A673 (cell line): ENCODE measurements at regions not wholly inside any gene's neighbourhood (a gene's known extent, or its start where the extent isn't known, plus 50 kb on each side); places are given as distances from the start of the nearest gene placed in this dataset.
"Not testable (repeated sequence)": the region's sequence is repeated elsewhere in the genome, so short reads cannot be mapped to it uniquely, and the experiment has no call there.

Experiments used
- BruUV-seq: library from RNA; stranded (reverse); fragments of 400-500 nt; replicated peaks from 2 replicates; lab custom pipeline; 2021; lab: Mats Ljungman, UMichigan
- CTCF ChIA-PET: fragments of 300-600 bp; sonication (Branson Sonifier 250); formaldehyde crosslinking; loops from one replicate; lab custom pipeline; 2022; ENCODE audit warnings: antibody characterized with exemption; lab: Charles Lee
- POLR2A ChIA-PET: fragments of 300-600 bp; sonication (Branson Sonifier 250); formaldehyde crosslinking; loops from one replicate; lab custom pipeline; 2022; ENCODE audit warnings: antibody characterized with exemption; ENCODE audit not compliant: low non-redundant PET; lab: Charles Lee
- DNase-seq: peaks from one replicate; pipeline ENCODE4 v3.0.0-alpha.2; 2015; ENCODE audit warnings: low spot score
- H3K27ac ChIP-seq: fragments of 200-600 bp; sonication (generic); 2 replicates; pipeline ENCODE4 v1.5.1; 2016; ENCODE audit warnings: mixed run types, low read depth, mild to moderate bottlenecking, mixed read lengths, antibody characterized with exemption, low read length; ENCODE audit not compliant: poor library complexity, severe bottlenecking
- H3K27me3 ChIP-seq: fragments of 200-600 bp; sonication (generic); replicated peaks from 2 replicates; pipeline ENCODE4 v1.6.1; 2017; ENCODE audit warnings: mixed run types, low read depth, mild to moderate bottlenecking, mixed read lengths, antibody characterized with exemption, low read length; ENCODE audit not compliant: insufficient read depth, poor library complexity
- H3K36me3 ChIP-seq: fragments of 200-600 bp; sonication (generic); 2 replicates; pipeline ENCODE4 v1.6.1; 2016; ENCODE audit warnings: mixed run types, mild to moderate bottlenecking, mixed read lengths, antibody characterized with exemption, low read length; ENCODE audit not compliant: insufficient read depth, poor library complexity, severe bottlenecking
- H3K4me1 ChIP-seq: fragments of 200-600 bp; sonication (generic); 2 replicates; pipeline ENCODE4 v1.6.1; 2017; ENCODE audit warnings: mixed run types, mild to moderate bottlenecking, mixed read lengths, antibody characterized with exemption, low read length; ENCODE audit not compliant: insufficient read depth, poor library complexity, severe bottlenecking
- H3K4me3 ChIP-seq: fragments of 200-600 bp; sonication (generic); 2 replicates; pipeline ENCODE4 v1.5.1; 2016; ENCODE audit warnings: low read depth, mixed run types, mild to moderate bottlenecking, mixed read lengths, low read length; ENCODE audit not compliant: poor library complexity, severe bottlenecking
- H3K9me3 ChIP-seq: fragments of 200-600 bp; sonication (generic); 2 replicates; pipeline ENCODE4 v1.6.1; 2016; ENCODE audit warnings: mixed run types, low read depth, mild to moderate bottlenecking, mixed read lengths, antibody characterized with exemption, low read length; ENCODE audit not compliant: poor library complexity, severe bottlenecking
- CTCF ChIP-seq: fragments of 300-800, 200-600 bp; sonication (generic); conservative IDR thresholded peaks from 2 replicates; pipeline ENCODE4 v1.5.1; 2017; ENCODE audit warnings: low read depth, mild to moderate bottlenecking, antibody characterized with exemption, low read length, moderate library complexity, mixed read lengths
- EZH2 ChIP-seq: fragments of 200-600 bp; sonication (generic); IDR thresholded peaks from 2 replicates; pipeline ENCODE4 v1.6.1; 2017; ENCODE audit warnings: borderline replicate concordance, low read depth, mild to moderate bottlenecking, mixed read lengths, antibody characterized with exemption, low read length; ENCODE audit not compliant: poor library complexity, severe bottlenecking
- intact Hi-C: fragments of 100-400 bp; cut with micrococcal nuclease; formaldehyde crosslinking; loops from one replicate; pipeline ENCODE4 v1.10.0; 2022; ENCODE audit not compliant: unreplicated experiment

GRCh38 chr13:24563087-24563486, 50.5 kb upstream of the PARP4 start:
- no TSS peak for BruUV-seq

GRCh38 chr13:24563971-24564370, 51.4 kb upstream of the PARP4 start:
- H3K4me3 ChIP-seq, POLR2A ChIA-PET, H3K9me3 ChIP-seq, H3K4me1 ChIP-seq, H3K27me3 ChIP-seq, BruUV-seq, intact Hi-C loops, H3K27ac ChIP-seq, H3K36me3 ChIP-seq, DNase-seq, CTCF ChIA-PET: not testable (repeated sequence)

More at GRCh38 chr13:24563087-24563486, 50.5 kb upstream of the PARP4 start:
- H3K4me1 ChIP-seq, result no peaks in the 10 kb centered on the region
- ChIA-PET CTCF (no interaction called here), POLR2A (no interaction called here)
- intact Hi-C loops, result no loop called here
- DNase-seq, result no peak
- H3K27me3 ChIP-seq, result no peaks in the 10 kb centered on the region
- H3K9me3 ChIP-seq, result no peaks in the 10 kb centered on the region
- no peak overlapping the region for H3K4me3 ChIP-seq
- no peaks in the 10 kb centered on the region for H3K36me3 ChIP-seq
- H3K27ac ChIP-seq, result no peak overlapping the region
- no peak for TF ChIP-seq EZH2
- no peak for TF ChIP-seq CTCF

- TF ChIP-seq EZH2 (no peak), CTCF (no peak)
- no TSS peak for BruUV-seq
- DNase-seq, result no peak
These were observed 52.3 kb upstream of the PARP4 start for GRCh38 chr13:24564881-24565280.

GRCh38 chr13:24567593-24567992, 55.0 kb upstream of the PARP4 start:
- intact Hi-C loops, H3K4me3 ChIP-seq, H3K36me3 ChIP-seq, H3K4me1 ChIP-seq, CTCF ChIA-PET, POLR2A ChIA-PET, BruUV-seq, DNase-seq, H3K9me3 ChIP-seq, H3K27ac ChIP-seq, H3K27me3 ChIP-seq: not testable (repeated sequence)

More at GRCh38 chr13:24564881-24565280, 52.3 kb upstream of the PARP4 start:
- CTCF ChIA-PET, result no interaction called here
- H3K9me3 ChIP-seq, result no peaks in the 10 kb centered on the region
- H3K4me3 ChIP-seq, result no peak overlapping the region
- no peaks in the 10 kb centered on the region for H3K36me3 ChIP-seq
- POLR2A ChIA-PET, result no interaction called here
- H3K27me3 ChIP-seq, result no peaks in the 10 kb centered on the region
- intact Hi-C loops, result no loop called here
- H3K4me1 ChIP-seq, result no peaks in the 10 kb centered on the region
- H3K27ac ChIP-seq, result no peak overlapping the region
